ENCODE measurements at regions not wholly inside any gene's neighbourhood (a gene's known extent, or its start where the extent isn't known, plus 50 kb on each side); places are given as distances from the start of the nearest gene placed in this dataset.
"Not testable (repeated sequence)": the region's sequence is repeated elsewhere in the genome, so short reads cannot be mapped to it uniquely, and the experiment has no call there.

DNA sequence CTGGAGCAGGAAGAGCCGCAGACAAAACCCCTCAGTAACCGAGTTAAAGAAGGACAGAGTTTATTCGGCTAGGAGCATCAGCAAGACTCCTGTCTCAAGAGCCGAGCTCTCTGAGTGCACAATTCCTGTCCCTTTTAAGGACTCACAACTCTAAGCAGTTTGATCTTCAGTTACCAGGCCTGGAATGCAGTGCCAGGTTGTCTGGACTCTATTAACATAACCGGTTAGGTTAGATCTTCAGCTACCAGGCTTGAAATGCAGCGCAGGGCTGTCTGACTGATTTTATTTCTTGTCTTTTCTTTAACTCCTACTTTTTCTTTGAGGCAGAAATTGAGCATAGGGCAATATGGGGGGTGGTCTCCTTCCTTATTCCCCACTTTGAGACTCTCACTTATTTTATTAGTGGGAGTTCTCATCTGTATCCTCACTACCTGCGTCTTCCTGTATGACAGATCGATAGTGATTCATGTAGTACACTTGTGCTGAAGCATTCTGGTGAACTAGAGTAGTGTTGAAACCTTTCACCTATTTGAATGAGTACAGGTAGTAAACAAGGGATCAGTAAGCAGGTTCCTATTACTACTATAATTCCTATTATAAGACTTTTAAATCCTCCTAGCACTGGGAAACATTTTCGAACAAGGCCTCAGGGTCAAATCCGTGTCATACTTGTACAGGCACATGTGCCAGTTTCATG, 325.0 kb downstream of the CGGBP1 start:
- no peak for DNase-seq (ENCODE audit: low read depth in 4 of 4, low spot score in 1 of 4)

DNA sequence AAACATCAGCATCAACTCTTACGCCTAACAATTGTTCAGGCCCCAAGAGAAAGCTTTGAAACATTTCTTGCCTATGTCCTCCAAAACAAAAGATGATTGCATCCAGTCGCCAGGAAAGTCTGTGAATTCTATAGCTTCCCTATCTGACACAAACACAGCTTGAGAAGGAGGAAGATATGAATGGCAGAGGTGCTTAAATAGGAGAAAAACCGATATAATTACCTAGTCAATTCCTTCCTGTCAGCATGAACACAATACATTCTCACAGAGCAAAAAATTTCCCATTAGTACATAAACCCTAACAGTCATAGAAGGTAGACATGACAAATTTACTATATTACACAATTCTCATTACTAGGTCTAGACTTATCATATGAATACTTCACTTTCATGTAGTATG, 326.5 kb downstream of the CGGBP1 start:
- no peak for DNase-seq (ENCODE audit: low read depth in 4 of 4, low spot score in 1 of 4)

DNA sequence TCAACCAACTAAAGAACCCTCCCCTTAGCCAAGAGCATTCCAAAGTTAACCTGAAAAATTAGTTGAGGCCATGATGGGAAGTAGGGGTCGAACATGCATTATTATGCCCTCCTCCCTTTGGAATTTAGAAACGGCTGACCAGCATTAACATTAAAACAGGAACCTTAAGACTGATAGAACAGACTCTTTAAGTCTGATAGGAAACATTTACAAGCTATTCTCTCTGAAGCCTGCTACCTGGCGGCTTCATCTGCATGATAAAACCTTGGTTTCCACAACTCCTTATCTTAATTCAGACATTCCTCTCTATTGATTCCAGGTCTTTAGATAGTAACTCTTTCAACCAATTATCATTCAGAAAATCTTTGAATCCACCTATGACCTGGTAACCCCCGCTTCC, 331.0 kb downstream of the CGGBP1 start:
- no peak for DNase-seq (ENCODE audit: low read depth in 4 of 4, low spot score in 1 of 4)

DNA sequence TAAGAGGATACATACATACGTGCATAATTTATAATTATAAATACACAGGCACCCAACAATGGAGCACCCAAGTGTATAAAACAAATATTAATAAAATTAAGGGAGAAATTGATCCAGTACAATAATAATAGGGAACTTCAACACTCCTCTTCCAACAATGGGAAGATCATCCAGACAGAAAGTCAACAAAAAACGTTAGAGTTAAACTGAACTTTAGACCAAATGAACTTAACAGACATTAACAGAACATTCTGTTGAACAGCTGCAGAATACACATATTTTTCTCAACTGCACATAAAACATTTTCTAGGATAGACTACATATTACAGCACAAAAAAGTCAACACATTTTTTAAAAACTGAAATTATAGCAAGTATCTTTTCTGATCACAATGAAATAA, 339.7 kb downstream of the CGGBP1 start:
- no peak for DNase-seq (ENCODE audit: low read depth in 4 of 4, low spot score in 1 of 4)

DNA sequence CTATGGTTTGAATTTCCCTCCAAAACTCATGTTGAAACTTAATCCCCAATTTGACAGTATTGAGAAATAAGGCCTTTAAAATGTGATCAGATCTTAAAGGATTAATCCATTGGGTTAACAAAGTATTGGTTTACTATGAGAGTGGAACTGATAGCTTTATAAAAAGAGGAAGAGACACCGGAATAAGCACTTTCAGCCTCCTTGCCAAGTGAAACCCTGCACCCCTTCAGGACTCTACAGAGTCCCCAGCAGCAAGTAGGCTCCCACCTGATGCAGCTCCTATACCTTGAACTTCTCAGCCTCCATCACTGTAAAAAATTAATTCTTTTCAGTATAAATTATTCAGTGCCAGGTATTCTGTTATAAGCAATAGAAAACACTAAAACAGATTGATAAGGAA, 348.3 kb downstream of the CGGBP1 start:
- no peak for DNase-seq (ENCODE audit: low read depth in 4 of 4, low spot score in 1 of 4)

DNA sequence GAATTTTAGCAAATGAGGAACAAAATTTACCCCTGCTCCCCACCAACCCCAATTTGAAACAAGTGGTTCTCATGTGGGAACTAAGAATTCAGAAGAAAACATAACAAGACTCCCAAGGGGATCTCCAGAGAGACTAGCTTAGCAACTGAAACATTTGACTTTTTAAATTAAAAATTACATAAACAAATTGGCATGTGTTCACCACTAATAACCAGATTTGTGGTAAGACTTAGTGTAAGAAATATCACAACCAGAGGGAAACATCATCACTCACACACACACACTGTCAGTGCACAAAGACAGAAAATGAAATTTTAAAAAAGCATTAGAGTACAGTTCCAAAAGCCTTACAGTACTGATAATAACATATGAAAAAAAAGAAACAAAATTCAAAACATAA, 348.8 kb downstream of the CGGBP1 start:
- no peak for DNase-seq (ENCODE audit: low read depth in 4 of 4, low spot score in 1 of 4)

DNA sequence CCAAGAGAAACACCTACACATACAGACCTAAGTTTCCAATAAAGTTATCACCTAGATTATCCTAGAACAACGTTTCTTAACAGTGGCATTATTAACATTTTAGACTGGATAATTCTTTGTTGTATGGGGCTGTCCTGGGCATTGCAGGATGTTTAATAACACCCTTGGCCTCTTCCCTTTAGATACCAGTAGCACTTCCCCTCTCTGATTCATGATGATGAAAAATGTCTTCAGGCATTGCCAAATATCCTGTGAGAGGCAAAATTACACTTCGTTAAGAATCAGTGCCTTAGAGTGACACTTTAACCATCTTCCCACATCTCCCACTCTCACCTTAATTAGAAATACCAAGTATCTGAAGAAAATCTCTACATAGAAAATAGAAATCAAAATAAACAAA, 352.6 kb downstream of the CGGBP1 start:
- DNase-seq (ENCODE audit: low read depth in 4 of 4, low spot score in 1 of 4), result no peak

DNA sequence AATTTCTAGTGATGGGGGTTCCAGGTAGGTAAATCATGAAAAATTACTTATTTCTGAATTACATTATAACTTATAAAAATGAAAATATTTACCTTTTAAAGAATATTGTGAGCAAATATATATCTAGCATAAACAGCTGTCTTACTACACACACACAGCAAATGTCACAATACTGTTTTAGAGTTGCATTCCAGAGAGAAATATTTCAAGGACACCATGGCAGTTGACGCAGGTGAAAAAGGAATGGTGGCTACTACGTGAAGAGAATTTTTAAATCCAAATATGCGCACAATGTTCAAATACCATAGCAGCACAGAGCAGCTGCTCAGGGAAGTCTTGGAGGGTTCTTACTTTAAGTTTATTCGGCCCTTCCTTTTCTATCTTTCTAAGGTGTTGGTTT, 356.2 kb downstream of the CGGBP1 start:
- DNase-seq (ENCODE audit: low read depth in 4 of 4, low spot score in 1 of 4), result no peak

DNA sequence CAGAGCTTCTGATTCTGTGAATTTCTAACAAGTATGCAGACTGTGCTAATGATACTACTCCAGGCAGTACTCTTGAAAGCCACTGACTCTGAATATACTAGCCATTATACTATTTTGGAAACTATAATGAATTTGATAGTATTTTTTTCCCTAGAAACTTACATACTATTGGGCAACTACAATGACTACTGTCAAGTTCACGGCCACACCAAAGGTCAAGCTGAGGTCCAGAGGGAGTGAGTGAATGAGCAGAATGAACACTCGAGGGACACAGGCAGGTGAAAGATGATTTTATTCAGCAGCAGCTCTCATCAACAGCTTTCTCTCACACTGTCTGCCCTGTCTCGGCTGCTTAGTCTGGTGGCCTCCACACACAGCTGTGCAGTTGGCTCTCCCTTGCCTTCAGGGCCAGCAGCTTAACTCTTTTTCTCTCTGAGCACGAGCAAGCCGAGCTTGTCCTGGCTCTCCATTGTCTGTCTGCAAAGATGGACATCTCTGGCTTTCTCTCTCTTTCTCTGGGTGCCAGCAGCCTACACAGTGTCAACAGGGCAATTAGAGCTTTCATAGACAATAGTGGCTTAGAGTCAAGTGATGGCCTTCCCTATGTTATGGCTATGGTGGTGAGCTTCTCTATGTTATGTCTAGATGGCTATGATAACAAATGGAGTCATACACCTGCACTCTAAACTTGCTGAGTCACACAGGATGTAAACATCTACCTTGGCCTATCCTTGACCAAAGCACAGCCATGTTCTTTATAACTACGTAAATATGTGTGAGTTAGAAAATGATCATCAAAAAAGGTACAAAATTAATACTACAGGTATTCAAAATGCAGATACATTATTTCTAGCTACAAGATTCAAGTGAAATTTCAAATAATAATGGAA, 362.4 kb downstream of the CGGBP1 start:
- DNase-seq (ENCODE audit: low read depth in 4 of 4, low spot score in 1 of 4), result no peak

DNA sequence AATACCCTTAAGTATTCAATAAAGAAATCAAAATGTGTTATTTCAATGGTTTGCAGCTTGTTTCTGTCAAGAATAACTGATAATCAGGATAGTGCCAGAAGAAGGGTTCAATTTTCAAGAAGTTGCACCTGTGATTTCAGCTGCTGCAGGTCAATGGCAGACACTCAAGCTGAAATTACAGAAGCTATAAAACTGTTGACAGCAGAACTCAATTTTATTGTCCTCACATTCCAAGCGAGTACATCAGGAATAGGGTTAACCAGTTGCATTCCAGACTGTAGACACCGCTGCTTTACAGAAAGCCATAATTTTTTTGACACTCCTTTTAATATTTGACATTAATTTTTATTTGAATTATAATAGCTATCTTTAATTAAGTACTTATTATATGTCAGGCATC, 364.1 kb downstream of the CGGBP1 start:
- no peak for DNase-seq (ENCODE audit: low read depth in 4 of 4, low spot score in 1 of 4)

DNA sequence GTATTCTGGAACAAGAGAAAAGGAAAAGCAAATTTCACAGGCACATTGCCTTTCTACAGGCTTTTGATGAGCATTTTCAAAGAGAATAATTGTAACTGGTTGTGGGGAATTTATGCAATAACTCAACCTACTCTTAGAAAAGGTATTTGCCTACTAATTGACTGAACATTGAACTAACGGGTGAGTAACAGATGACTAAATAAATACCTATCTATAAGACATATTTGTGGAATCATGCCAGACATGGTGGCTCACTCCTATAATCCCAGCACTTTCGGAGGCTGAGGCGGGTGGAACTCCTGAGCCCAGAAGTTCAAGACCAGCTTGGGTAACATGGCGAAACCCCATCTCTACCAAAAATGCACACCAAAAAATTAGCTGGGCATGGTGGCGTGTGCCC, 367.7 kb downstream of the CGGBP1 start:
- no peak for DNase-seq (ENCODE audit: low read depth in 4 of 4, low spot score in 1 of 4)

DNA sequence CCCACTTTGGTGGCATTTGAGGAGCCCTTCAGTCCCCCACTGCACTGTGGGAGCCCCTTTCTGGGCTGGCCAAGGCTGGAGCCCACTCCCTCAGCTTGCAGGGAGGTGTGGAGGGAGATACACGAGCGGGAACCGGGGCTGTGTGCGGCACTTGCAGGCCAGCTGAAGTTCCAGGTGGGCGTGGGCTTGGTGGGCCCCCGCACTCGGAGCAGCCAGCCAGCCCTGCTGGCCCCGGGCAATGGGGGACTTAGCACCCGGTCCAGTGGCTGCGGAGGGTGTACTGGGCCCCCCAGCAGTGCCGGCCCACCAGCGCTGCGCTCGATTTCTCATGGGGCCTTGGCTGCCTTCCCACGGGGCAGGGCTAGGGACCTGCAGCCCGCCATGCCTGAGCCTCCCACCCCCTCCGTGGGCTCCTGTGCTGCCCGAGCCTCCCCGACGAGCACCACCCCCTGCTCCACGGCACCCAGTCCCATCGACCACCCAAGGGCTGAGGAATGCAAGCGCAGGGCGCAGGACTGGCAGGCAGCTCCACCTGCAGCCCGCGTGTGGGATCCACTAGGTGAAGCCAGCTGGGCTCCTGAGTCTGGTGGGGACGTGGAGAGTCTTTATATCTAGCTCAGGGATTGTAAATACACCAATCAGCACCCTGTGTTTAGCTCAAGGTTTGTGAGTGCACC, 379.7 kb downstream of the CGGBP1 start:
- DNase-seq (ENCODE audit: low read depth in 4 of 4, low spot score in 1 of 4), result not testable (repeated sequence)

DNA sequence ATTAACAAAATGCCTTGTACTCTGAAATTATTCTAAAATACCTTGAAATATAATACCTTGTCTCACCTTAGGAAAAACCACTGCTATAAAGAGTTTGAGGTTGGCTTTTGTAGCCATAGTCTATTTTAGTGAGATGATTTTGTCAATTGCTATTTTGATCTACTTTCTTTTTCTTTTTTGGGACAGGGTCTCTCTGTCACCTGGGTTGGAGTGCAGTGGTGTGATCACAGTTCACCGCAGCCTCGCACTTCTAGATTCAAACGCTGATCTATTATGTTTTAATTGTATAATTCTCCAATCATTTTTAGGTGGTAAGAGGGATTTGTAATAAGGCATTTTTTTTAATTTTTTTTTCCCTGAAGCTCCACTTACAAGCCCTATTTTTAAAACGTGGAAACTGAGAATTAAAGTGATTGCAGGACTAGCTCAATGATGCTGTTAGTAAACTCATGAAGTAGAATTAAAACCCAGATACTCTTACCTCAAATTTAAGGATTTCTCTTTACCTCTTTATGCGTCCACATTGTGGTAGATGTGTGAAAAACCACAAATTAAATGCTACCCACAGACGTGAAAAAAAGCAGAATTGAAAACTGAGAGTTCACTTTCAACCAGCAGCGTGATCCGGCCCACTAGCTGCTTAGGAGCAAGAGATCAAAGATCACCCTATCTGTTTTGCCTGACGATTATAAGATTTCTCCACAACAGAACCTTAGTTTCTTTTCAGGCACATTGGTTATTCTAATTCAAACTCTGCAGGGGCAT, 384.2 kb downstream of the CGGBP1 start:
- DNase-seq (ENCODE audit: low read depth in 4 of 4, low spot score in 1 of 4), result no peak

DNA sequence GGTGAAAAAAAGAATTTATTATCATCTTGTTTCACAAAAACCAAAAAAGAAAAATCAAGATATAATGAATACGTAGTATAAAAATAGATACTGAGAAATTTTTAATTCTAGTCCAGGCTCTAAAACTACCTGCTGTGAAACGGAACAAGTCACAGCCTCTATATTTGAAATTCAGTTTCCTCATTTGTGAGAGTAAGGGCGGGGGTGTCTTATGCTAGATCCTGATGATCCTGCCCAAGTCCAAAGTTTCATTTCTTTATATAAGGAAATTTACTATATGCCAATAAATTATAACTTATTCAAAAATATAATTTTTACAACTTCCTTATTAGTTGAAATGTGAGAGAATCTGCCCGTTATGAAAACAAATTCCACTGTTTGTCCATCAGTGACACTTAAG, 385.7 kb downstream of the CGGBP1 start:
- no peak for DNase-seq (ENCODE audit: low read depth in 4 of 4, low spot score in 1 of 4)

DNA sequence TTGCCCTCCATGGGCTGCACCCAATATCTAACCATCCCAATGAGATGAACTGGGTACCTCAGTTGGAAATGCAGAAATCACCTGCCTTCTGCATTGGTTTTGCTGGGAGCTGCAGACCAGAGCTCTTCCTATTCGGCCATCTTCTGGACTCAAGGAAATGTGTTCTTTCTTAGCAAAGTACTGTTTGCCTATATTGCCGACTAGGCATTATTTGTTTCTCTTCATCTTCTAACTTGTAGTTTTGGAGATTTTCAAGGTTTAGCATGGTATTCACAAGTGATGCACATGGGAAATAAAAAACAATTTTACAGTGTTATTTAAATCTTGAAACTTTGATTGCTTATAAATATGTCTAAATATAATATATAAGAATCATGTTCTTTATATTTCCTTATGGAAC, 377.8 kb upstream of the POU1F1 start:
- DNase-seq (ENCODE audit: low read depth in 4 of 4, low spot score in 1 of 4), result no peak

DNA sequence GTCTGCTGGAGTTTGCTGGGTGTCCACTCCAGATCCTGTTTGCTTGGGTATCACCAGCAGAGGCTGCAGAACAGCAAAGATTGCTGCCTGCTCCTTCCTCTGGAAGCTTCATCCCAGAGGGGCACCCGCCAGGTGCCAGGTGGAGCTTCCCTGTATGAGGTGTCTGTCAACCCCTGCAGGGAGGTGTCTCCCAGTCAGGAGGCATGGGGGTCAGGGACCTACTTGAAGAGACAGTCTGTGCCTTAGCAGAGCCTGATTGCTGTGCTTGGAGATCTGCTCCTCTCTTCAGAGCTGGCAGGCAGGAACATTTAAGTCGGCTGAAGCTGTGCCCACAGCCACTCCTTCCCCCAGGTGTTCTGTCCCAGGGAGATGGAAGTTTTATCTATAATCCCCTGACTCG, 376.8 kb upstream of the POU1F1 start:
- DNase-seq (ENCODE audit: low read depth in 4 of 4, low spot score in 1 of 4), result not testable (repeated sequence)

DNA sequence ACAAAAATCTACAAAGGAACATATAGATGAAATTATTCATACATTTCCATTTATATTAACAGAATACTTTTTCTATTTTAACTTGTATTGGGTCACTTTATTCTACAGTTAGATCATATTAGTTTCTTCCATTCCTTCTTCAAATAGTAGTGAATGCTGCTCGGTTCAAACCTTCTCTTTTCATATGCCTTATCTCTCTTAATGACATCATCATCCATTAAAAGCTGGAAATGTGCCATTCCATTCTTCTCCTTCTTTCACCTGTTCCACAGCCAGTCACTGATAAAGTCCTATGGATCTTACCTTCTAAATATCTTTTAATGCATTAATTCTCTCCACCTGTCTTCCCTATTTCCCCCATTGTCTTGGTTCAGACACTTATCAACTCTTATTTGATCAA, 358.0 kb upstream of the POU1F1 start:
- DNase-seq (ENCODE audit: low read depth in 4 of 4, low spot score in 1 of 4), result no peak

DNA sequence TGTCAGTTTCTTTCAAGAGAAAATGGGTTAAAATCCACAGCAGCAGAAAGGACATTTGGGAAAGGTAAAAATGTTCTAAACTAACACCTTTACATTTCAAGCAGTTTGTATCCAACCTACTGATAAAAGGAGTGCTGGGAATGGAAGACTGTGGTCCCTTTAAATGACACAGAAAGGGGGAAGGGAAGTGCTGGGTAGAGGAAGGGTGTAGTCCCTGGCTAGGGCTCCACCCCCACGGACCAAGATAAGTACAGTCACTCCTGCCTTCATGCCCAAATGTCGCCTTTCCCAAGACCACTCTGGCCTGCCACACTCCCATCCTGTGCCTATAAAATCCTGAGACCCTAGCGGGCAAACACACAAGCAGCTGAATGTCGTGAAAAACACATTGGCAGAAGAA, 350.9 kb upstream of the POU1F1 start:
- no peak for DNase-seq (ENCODE audit: low read depth in 4 of 4, low spot score in 1 of 4)

DNA sequence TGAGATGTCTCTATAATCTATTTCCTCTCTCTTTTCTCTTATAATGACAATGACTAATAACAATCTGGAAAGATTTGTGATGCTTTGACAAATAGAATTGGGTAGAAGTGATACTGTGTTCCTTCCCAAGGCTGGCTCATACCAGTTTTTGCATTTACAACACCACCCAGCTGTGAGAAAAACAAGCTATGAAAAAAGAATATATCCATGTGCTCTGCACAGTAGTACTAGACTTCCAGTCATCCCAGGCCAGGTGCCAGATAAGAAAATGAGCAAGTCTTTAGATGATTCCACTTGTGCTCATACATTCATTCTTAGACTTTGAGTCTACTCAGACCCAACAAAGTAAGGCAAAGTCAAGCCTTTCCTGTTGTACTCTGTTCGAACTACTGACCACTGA, 350.2 kb upstream of the POU1F1 start:
- no peak for DNase-seq (ENCODE audit: low read depth in 4 of 4, low spot score in 1 of 4)

DNA sequence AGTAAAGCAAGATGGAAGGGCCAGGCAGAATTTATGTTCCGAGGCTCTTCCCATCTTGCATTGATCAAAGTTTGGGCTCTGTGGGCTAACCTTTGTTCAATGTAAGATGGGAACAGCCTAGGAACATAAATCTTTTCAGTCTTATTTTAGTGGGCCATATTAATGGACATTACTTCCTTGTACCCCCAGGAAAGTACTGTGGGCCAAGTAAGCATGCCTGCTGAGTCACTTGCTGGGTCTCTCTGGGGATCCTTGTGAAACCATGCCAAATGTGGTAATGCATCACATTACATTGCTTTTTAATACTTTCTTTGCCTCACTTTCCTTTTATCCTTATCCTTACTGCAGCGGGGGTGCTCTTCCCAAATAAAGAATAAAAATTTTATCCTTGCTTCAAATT, 349.5 kb upstream of the POU1F1 start:
- DNase-seq (ENCODE audit: low read depth in 4 of 4, low spot score in 1 of 4), result no peak

DNA sequence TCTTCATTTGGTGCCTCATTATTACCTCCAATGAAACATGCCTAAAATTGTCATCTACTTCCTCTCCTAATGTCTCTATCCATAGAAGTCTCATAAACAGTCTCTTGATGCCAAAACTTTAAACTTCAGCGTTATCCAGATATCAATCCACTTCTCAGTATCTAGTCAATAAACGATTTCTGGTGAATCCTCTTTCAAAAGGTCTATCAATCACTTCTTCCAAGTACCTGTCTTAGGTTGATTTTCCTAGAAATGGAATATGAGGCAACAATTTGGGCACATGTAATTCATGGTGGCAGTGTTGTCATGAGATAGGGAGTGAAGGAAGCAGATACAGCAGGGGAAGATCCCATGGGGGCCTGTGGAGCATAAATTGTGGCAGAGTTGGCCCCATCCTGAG, 348.5 kb upstream of the POU1F1 start:
- DNase-seq (ENCODE audit: low read depth in 4 of 4, low spot score in 1 of 4), result no peak

Measured in stimulated activated CD4-positive, alpha-beta T cell treated with anti-CD3 and anti-CD28 coated beads, Interleukin-1b, Interleukin-23, amount 100 ng/mL, for 24 hours (primary cell).